ENCODE measurements at regions not wholly inside any gene's neighbourhood (a gene's known extent, or its start where the extent isn't known, plus 50 kb on each side); places are given as distances from the start of the nearest gene placed in this dataset.

DNA sequence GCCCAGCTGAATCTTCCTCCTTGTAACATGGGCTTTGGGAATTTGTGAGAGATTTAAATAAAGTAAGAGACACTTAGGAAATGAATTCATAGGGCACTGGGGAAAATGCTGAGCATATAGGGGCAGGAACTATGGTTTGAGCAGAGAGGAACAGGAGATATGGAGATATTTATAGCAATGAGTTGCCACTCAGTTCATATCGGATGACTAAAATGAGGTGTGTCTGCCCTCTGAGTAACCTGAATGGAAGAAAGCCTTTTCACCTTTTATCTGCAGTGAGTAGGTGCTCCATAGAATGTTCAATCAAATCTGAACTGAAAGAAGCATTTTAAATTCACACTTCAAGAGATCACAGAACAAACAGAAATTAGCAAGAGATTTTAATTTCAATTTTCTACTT, 105.7 kb downstream of the CEP44 start:
- in situ Hi-C loops (cut with MboI; ENCODE audit: low sequenced_read_pairs) (no loop called here), intact Hi-C loops (cut with micrococcal nuclease) (no loop called here), dilution Hi-C loops (cut with HindIII; ENCODE audit: low sequenced_read_pairs, unreplicated experiment) (no loop called here)
- ChIA-PET POLR2A (ENCODE audit: unreplicated experiment) (no interaction called here), CTCF (no interaction called here)
- no peak overlapping the region for H3K4ac ChIP-seq (ENCODE audit: low read depth, low read length)
- H3K9ac ChIP-seq (ENCODE audit: low read depth, low read length), result no peak overlapping the region
- H3K27me3 ChIP-seq (ENCODE audit: control insufficient read depth, insufficient read depth, low read length), result no peaks in the 10 kb centered on the region
- no peak overlapping the region for H2AK9ac ChIP-seq (replicated peaks; ENCODE audit: low read depth, low read length, poor library complexity)
- no TSS peak for BruUV-seq (replicated peaks)
- H4K91ac ChIP-seq (ENCODE audit: insufficient read depth, low read depth, low read length), result no peak overlapping the region
- ATAC-seq (ENCODE audit: low read depth) (no peak), DNase-seq (no peak)
- no peaks in the 10 kb centered on the region for H4K20me1 ChIP-seq (ENCODE audit: insufficient read depth, low read length)
- H3K14ac ChIP-seq (replicated peaks; ENCODE audit: low read depth, low read length), result no peak overlapping the region
- no peak overlapping the region for H2BK20ac ChIP-seq (ENCODE audit: low read depth, low read length)
- no peak overlapping the region for H3K18ac ChIP-seq (ENCODE audit: low read depth, low read length)
- no peak overlapping the region for H4K8ac ChIP-seq (ENCODE audit: low read depth in 2 of 2, low read length in 2 of 2)
- H3K79me1 ChIP-seq (ENCODE audit: low read depth in 1 of 2, low read length in 2 of 2), result no peaks in the 10 kb centered on the region
- H3K27ac ChIP-seq (ENCODE audit: insufficient read depth, low read length), result no peak overlapping the region
- no peak overlapping the region for H2BK5ac ChIP-seq (ENCODE audit: low read depth, low read length, poor library complexity, severe bottlenecking)
- WGBS, 2 experiments (ENCODE audit: extremely low coverage in 2 of 2, insufficient read length in 1 of 2), result no CpG with 5 or more reads among the region's 1 CpG
- no peak overlapping the region for H3K56ac ChIP-seq (ENCODE audit: extremely low read depth, insufficient read depth, low read length)
- no peaks in the 10 kb centered on the region for H3K9me3 ChIP-seq (ENCODE audit: control insufficient read depth, insufficient read depth, low read length)
- no peak overlapping the region for H2AK5ac ChIP-seq (ENCODE audit: low read depth, low read length)
- H3K36me3 ChIP-seq (ENCODE audit: control insufficient read depth, insufficient read depth, low read length), result no peaks in the 10 kb centered on the region
- H3K9me1 ChIP-seq (ENCODE audit: insufficient read depth, low read length), result no peaks in the 10 kb centered on the region
- H2BK120ac ChIP-seq (ENCODE audit: low read depth, low read length), result no peak overlapping the region
- H2AFZ ChIP-seq (replicated peaks; ENCODE audit: low read length, poor library complexity), result no peak overlapping the region
- H2BK15ac ChIP-seq (ENCODE audit: low read depth, low read length), result no peak overlapping the region
- no peak overlapping the region for H4K5ac ChIP-seq (ENCODE audit: low read depth, low read length)
- no peak overlapping the region for H3K4me3 ChIP-seq (ENCODE audit: insufficient read depth, low read depth, low read length)
- H3K4me1 ChIP-seq (ENCODE audit: control insufficient read depth, insufficient read depth, low read length), result no peaks in the 10 kb centered on the region
- TF ChIP-seq CHD1 (IDR thresholded peaks at IDR 0.05; ENCODE audit: low read depth, low read length), result no peak
- no peak for TF ChIP-seq NFE2L2 (IDR thresholded peaks at IDR 0.05; ENCODE audit: low read depth, low read length)
- no peak for TF ChIP-seq MAZ (IDR thresholded peaks at IDR 0.05; ENCODE audit: borderline replicate concordance, low read depth, low read length)
- TF ChIP-seq, protein P1, sequence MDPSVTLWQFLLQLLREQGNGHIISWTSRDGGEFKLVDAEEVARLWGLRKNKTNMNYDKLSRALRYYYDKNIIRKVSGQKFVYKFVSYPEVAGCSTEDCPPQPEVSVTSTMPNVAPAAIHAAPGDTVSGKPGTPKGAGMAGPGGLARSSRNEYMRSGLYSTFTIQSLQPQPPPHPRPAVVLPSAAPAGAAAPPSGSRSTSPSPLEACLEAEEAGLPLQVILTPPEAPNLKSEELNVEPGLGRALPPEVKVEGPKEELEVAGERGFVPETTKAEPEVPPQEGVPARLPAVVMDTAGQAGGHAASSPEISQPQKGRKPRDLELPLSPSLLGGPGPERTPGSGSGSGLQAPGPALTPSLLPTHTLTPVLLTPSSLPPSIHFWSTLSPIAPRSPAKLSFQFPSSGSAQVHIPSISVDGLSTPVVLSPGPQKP (IDR thresholded peaks at IDR 0.05; ENCODE audit: borderline replicate concordance, low read depth, low read length), result no peak
- no peak for TF ChIP-seq RFX5 (IDR thresholded peaks at IDR 0.05; ENCODE audit: low read depth, low read length)
- TF ChIP-seq SMC3 (IDR thresholded peaks at IDR 0.05; ENCODE audit: low read depth, low read length), result no peak
- no peak for TF ChIP-seq FOS (IDR thresholded peaks at IDR 0.05; ENCODE audit: low read depth, low read length)
- no peak for TF ChIP-seq BHLHE40 (IDR thresholded peaks at IDR 0.05; ENCODE audit: low read depth, low read length)
- TF ChIP-seq RCOR1 (IDR thresholded peaks at IDR 0.05; ENCODE audit: insufficient replicate concordance, low read length), result no peak
- TF ChIP-seq MXI1 (IDR thresholded peaks at IDR 0.05; ENCODE audit: borderline replicate concordance, low read depth, low read length), result no peak
- TF ChIP-seq, protein P2, sequence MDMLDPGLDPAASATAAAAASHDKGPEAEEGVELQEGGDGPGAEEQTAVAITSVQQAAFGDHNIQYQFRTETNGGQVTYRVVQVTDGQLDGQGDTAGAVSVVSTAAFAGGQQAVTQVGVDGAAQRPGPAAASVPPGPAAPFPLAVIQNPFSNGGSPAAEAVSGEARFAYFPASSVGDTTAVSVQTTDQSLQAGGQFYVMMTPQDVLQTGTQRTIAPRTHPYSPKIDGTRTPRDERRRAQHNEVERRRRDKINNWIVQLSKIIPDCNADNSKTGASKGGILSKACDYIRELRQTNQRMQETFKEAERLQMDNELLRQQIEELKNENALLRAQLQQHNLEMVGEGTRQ (IDR thresholded peaks at IDR 0.05; ENCODE audit: low read depth, low read length), result no peak
- TF ChIP-seq MAFK (IDR thresholded peaks at IDR 0.05; ENCODE audit: low read depth, low read length), result no peak
- TF ChIP-seq, protein P3, sequence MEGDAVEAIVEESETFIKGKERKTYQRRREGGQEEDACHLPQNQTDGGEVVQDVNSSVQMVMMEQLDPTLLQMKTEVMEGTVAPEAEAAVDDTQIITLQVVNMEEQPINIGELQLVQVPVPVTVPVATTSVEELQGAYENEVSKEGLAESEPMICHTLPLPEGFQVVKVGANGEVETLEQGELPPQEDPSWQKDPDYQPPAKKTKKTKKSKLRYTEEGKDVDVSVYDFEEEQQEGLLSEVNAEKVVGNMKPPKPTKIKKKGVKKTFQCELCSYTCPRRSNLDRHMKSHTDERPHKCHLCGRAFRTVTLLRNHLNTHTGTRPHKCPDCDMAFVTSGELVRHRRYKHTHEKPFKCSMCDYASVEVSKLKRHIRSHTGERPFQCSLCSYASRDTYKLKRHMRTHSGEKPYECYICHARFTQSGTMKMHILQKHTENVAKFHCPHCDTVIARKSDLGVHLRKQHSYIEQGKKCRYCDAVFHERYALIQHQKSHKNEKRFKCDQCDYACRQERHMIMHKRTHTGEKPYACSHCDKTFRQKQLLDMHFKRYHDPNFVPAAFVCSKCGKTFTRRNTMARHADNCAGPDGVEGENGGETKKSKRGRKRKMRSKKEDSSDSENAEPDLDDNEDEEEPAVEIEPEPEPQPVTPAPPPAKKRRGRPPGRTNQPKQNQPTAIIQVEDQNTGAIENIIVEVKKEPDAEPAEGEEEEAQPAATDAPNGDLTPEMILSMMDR (conservative IDR thresholded peaks at IDR 0.05; ENCODE audit: low read depth, low read length), result no peak
- TF ChIP-seq RAD21 (IDR thresholded peaks at IDR 0.05; ENCODE audit: low read length), result no peak
- no peak for TF ChIP-seq CEBPB (IDR thresholded peaks at IDR 0.05; ENCODE audit: low read depth, low read length)
- TF ChIP-seq POLR2A (IDR thresholded peaks at IDR 0.05; ENCODE audit: low read depth, low read length), result no peak
- H3K4me2 ChIP-seq (ENCODE audit: low read depth, low read length), result no peak overlapping the region
- H3K23ac ChIP-seq (ENCODE audit: low read depth, low read length), result no peak overlapping the region
